ENCODE measurements at regions not wholly inside any gene's neighbourhood (a gene's known extent, or its start where the extent isn't known, plus 50 kb on each side); places are given as distances from the start of the nearest gene placed in this dataset.

- ATAC-seq, result no peak
- TF ChIP-seq MLX (CRISPR knock-in tag; IDR thresholded peaks at IDR 0.05) (no peak), OVOL2 (CRISPR knock-in tag; IDR thresholded peaks at IDR 0.05; ENCODE audit: borderline replicate concordance) (no peak), IRF1 (CRISPR knock-in tag; IDR thresholded peaks at IDR 0.05) (no peak), CDX4 (CRISPR knock-in tag; IDR thresholded peaks at IDR 0.05; ENCODE audit: borderline replicate concordance) (no peak), ARID4B (CRISPR knock-in tag; IDR thresholded peaks at IDR 0.05; ENCODE audit: borderline replicate concordance) (no peak), ZNF671 (CRISPR knock-in tag; IDR thresholded peaks at IDR 0.05) (no peak), AFF4 (CRISPR knock-in tag; IDR thresholded peaks at IDR 0.05; ENCODE audit: borderline replicate concordance) (no peak), NFE2L1 (CRISPR knock-in tag; IDR thresholded peaks at IDR 0.05) (no peak), NR3C1 (CRISPR knock-in tag; conservative IDR thresholded peaks at IDR 0.05; ENCODE audit: low read depth) (no peak), FOXP1 (CRISPR knock-in tag; IDR thresholded peaks at IDR 0.05; ENCODE audit: borderline replicate concordance) (no peak), PRRX2 (CRISPR knock-in tag; IDR thresholded peaks at IDR 0.05) (no peak), ZSCAN18 (CRISPR knock-in tag; IDR thresholded peaks at IDR 0.05) (no peak), E2F1 (CRISPR knock-in tag; IDR thresholded peaks at IDR 0.05) (no peak), SMAD3 (CRISPR knock-in tag; IDR thresholded peaks at IDR 0.05; ENCODE audit: borderline replicate concordance) (no peak), JAZF1 (CRISPR knock-in tag; IDR thresholded peaks at IDR 0.05) (no peak), JUN (CRISPR knock-in tag; IDR thresholded peaks at IDR 0.05) (no peak), HMGXB4 (CRISPR knock-in tag; IDR thresholded peaks at IDR 0.05) (no peak)
Measured at GRCh38 chr7:106775975-106776607, 89.0 kb upstream of the PIK3CG start.

More at GRCh38 chr7:106775975-106776607, 89.0 kb upstream of the PIK3CG start:
- H3K9me3 Mint-ChIP-seq, result peaks cover 9% of the 10 kb centered on the region
- H3K4me1 Mint-ChIP-seq, result peaks cover 14% of the 10 kb centered on the region; the same call in 1 of the 2 replicates
- no peak overlapping the region for H3K27ac Mint-ChIP-seq
- no peaks in the 10 kb centered on the region for H3K36me3 Mint-ChIP-seq
- ChIA-PET POLR2A (no interaction called here), CTCF (no interaction called here)
- H3K4me3 Mint-ChIP-seq, result no peak overlapping the region
- no peaks in the 10 kb centered on the region for H3K27me3 Mint-ChIP-seq (ENCODE audit: low read depth)
- no peak for DNase-seq (ENCODE audit: low spot score)
